Muscle of back (tissue), 3 donors: ENCODE measurements at regions not wholly inside any gene's neighbourhood (a gene's known extent, or its start where the extent isn't known, plus 50 kb on each side); places are given as distances from the start of the nearest gene placed in this dataset.
"Not testable (repeated sequence)": the region's sequence is repeated elsewhere in the genome, so short reads cannot be mapped to it uniquely, and the experiment has no call there.

Experiments used
- DNase-seq, 3 donors: peaks; one replicate each; pipeline versions ENCODE4 v3.0.0 to v3.0.0-alpha.2; 2013

GRCh38 chr6:9830808-9831207, 584.1 kb downstream of the TFAP2A start:
- no peak for DNase-seq

- no peak for DNase-seq
Measured at GRCh38 chr6:9825526-9825925, 589.3 kb downstream of the TFAP2A start.

- not testable (repeated sequence) for DNase-seq
Measured at GRCh38 chr6:9810727-9811126, 604.1 kb downstream of the TFAP2A start.

- DNase-seq, result no peak
Measured at GRCh38 chr6:9810286-9810685, 604.6 kb downstream of the TFAP2A start.

- DNase-seq, result no peak
Measured at GRCh38 chr6:9806195-9806594, 608.7 kb downstream of the TFAP2A start.

GRCh38 chr6:9801249-9801754, 613.6 kb downstream of the TFAP2A start:
- DNase-seq, result peak; percentile 13 to 43 (median 15)

- DNase-seq, result no peak
Measured at GRCh38 chr6:9799582-9799981, 615.3 kb downstream of the TFAP2A start.

GRCh38 chr6:9796827-9797226, 618.0 kb downstream of the TFAP2A start:
- DNase-seq, result no peak

- DNase-seq, result no peak
Measured at GRCh38 chr6:9795880-9796279, 619.0 kb downstream of the TFAP2A start.

GRCh38 chr6:9789201-9789600, 625.7 kb downstream of the TFAP2A start:
- no peak for DNase-seq

- DNase-seq, result no peak
Measured at GRCh38 chr6:9784786-9785185, 630.1 kb downstream of the TFAP2A start.

GRCh38 chr6:9783567-9783966, 631.3 kb downstream of the TFAP2A start:
- peak in 2 of 3 donors; percentile 5 to 18 for DNase-seq

GRCh38 chr6:9766240-9766915, 648.5 kb downstream of the TFAP2A start:
- DNase-seq, result peak in 1 of 3 donors; percentile 4

GRCh38 chr6:9761220-9761619, 653.7 kb downstream of the TFAP2A start:
- DNase-seq, result no peak

- DNase-seq, result no peak
Measured at GRCh38 chr6:9754515-9754914, 660.4 kb downstream of the TFAP2A start.

- DNase-seq, result no peak
Measured at GRCh38 chr6:9745966-9746365, 668.9 kb downstream of the TFAP2A start.

- no peak for DNase-seq
Measured at GRCh38 chr6:9745476-9745875, 669.4 kb downstream of the TFAP2A start.

GRCh38 chr6:9744119-9744518, 670.8 kb downstream of the TFAP2A start:
- DNase-seq, result no peak

GRCh38 chr6:9732056-9732455, 682.8 kb downstream of the TFAP2A start:
- DNase-seq, result peak in 1 of 3 donors; percentile 5

- not testable (repeated sequence) for DNase-seq
Measured at GRCh38 chr6:9725776-9726175, 689.1 kb downstream of the TFAP2A start.

- no peak for DNase-seq
Measured at GRCh38 chr6:9717568-9717967, 697.3 kb downstream of the TFAP2A start.

- DNase-seq, result no peak
Measured at GRCh38 chr6:9711365-9711764, 703.5 kb downstream of the TFAP2A start.

- no peak for DNase-seq
Measured at GRCh38 chr6:9710574-9710973, 704.3 kb downstream of the TFAP2A start.

GRCh38 chr6:9708600-9708999, 706.3 kb downstream of the TFAP2A start:
- no peak for DNase-seq
